ENCODE measurements at regions not wholly inside any gene's neighbourhood (a gene's known extent, or its start where the extent isn't known, plus 50 kb on each side); places are given as distances from the start of the nearest gene placed in this dataset.
A peak's percentile ranks its signal among the peaks of the same experiment; 100 is the strongest.
"Not testable (repeated sequence)": the region's sequence is repeated elsewhere in the genome, so short reads cannot be mapped to it uniquely, and the experiment has no call there.

GRCh38 chr6:112877134-112878100 is 530.3 kb downstream of the RFPL4B start:
- DNase-seq (ENCODE audit: low spot score), result no peak

GRCh38 chr6:112879920-112880413 is 532.8 kb downstream of the RFPL4B start:
- peak; percentile 26 for DNase-seq (ENCODE audit: low spot score)

GRCh38 chr6:112881027-112881426 is 533.9 kb downstream of the RFPL4B start:
- DNase-seq (ENCODE audit: low spot score), result no peak

DNA sequence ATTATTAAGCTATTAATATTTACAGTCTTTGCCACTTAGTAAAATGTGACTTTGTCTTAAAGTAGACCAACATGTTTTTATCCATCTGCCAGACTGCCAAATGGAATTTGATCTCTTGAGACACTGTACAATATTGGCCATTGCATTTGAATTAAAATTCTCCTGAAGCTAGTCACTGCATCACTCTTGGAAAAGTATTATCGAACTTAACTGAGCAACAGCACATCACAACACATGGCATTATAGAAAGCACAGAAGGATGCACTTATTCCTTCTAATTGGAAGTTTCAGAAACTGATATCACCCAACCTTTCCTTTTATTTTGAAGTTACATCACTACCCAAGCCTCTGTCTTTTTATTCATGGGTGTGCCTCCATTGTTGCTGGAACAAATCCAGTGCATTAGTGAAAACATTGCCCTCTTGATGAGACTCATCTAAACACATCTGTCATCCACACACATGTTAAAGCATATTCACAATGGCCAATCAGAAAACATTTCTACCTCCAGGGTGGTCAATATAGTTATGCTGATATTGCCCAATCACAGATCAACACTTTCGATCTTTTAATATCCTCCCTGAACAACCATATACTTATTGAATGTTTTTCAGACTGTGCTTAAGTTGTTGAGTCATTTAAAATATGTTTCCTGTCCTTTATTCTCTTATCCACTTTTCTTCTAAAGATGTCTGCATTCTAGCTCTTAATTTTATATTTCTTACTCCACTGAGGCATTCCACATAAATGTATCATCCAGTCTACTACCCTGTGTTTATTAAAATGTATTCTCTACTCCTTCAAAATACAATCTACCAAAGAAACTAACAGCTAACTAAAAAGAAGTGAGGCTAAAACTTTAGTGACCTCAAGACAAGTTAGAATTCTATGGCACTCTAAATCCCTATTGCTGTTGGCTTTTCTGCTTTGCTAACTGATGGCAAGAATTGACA is 535.0 kb downstream of the RFPL4B start:
- no peak for DNase-seq (ENCODE audit: low spot score)

GRCh38 chr6:112883095-112883494 is 536.0 kb downstream of the RFPL4B start:
- DNase-seq (ENCODE audit: low spot score), result no peak

DNA sequence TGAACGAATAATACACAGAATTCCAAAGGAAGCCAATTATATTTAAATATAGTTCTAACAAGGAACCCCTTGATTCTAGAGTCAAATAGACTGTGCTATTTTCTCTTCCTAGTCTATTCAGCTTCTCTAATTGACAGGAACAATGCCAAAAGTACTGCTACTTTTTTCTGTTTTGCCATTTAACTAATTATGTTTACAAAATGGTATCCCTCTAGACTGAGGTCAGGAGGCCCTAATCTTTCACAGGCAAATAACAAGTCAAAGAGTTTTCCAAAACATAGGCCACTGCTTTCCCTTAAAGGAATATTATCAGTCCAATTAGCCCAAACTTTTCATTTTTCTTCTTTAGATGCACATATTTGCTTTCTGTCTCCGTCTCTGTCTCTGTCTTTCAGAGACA is 539.3 kb downstream of the RFPL4B start:
- DNase-seq (ENCODE audit: low spot score), result no peak

DNA sequence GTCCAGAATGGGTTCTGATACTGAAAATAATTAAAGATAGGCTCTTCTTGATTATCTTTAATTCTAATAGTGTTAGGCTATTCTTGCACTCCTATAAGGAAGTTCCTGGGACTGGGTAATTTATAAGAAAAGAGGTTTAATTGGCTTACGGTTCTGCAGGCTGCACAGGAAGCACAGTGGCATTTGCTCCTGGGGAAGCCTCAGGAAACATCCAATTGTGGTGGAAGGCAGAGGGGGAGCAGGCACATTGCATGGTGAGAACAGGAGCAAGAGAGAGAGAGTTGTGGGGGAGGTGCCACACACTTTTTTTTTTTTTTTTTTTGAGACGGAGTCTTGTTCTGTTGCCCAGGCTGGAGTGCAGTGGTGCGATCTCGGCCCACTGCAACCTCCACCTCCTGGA is 540.3 kb downstream of the RFPL4B start:
- DNase-seq (ENCODE audit: low spot score), result not testable (repeated sequence)

- no peak for DNase-seq (ENCODE audit: low spot score)
Observed at GRCh38 chr6:112899541-112899940, 552.4 kb downstream of the RFPL4B start.

- DNase-seq (ENCODE audit: low spot score), result no peak
Observed at GRCh38 chr6:112903361-112903760, 556.2 kb downstream of the RFPL4B start.

DNA sequence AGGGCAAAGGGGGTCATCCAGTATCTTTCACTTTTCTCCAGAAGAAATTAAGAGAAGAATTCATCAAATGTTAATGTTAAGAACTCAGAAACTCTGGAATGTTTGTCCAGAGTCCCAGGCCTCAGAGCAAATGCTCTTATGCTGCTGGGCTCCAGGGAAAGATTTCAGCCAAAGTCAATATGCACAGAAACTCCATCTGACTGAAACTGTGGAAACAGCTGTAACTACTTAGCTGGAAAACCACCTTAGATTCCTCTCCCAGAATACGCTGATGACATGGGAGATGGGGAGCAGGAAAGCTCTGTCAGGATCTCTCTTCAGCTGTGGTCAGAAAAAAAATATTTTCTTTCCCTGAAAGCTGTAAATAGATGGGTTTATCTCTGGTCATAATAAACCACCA is 559.6 kb downstream of the RFPL4B start:
- no peak for DNase-seq (ENCODE audit: low spot score)

DNA sequence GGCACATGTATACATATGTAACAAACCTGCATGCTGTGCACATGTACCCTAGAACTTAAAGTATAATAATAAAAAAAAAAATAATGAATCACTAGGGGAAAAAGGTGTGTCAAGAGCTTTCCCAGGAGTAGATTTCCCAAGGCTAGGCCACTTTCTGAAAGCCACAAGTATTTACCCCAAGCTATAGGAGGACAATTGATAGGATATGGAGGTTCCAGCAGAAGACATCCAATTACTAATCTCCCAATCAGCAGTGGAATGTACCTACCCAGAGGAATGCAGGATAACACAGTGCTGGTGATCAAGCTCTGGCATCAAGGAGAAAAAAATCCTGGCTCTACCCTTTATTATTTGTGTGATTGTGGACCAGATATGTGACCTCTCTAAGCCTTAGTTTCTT is 562.7 kb downstream of the RFPL4B start:
- no peak for DNase-seq (ENCODE audit: low spot score)

GRCh38 chr6:112910256-112910655 is 563.1 kb downstream of the RFPL4B start:
- DNase-seq (ENCODE audit: low spot score), result no peak

- no peak for DNase-seq (ENCODE audit: low spot score)
Observed at GRCh38 chr6:112911959-112912358, 564.8 kb downstream of the RFPL4B start.

- DNase-seq (ENCODE audit: low spot score), result no peak
Observed at GRCh38 chr6:112912416-112913101, 565.4 kb downstream of the RFPL4B start.

- not testable (repeated sequence) for DNase-seq (ENCODE audit: low spot score)
Observed at GRCh38 chr6:112919744-112920143, 572.6 kb downstream of the RFPL4B start.

DNA sequence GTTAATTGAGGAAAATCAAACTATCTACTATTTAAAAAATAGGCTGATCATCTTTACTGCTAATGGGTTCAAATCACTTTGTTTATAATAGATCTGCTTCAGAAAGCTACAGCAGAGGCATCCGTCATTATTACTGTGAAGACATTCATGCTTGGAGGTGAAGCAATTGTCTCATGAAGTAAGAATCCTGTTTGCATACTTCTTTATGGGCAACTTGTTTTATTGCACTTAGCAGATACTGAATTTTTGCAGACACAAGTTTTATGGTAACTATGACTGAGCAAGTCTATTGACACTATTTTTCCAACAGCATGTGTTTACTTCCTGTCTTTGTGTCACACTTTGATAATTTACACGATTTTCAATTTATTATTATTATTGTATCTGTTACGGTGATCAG is 573.9 kb downstream of the RFPL4B start:
- no peak for DNase-seq (ENCODE audit: low spot score)

DNA sequence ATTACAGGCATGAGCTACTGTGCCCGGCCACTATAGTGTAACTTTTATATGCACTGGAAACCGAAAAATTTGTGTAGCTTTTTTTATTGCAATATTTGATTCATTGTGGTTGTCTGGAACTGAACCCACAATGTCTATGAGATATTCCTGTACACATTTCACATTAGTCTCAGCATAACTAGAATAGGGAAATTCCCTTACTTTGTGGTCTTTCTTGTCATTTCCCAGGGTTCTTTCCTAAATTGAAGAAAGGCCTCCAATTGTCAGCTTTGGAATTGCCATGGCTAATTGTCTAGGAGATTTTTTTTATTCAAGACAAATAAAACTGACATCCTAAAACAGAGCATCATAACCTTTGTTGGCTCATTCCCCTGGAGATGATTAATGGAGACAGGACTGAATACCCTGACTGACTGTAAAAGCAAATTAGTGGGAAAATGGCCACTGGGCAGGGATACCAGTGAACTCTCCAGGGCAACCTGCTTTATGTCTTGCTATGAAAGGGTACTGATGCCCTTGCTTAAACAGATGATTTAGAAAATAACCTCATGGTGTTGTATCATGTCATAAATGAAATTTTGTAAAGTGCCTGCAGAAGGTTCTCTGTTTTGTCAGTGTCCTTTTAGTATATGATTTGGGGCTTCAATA is 576.9 kb downstream of the RFPL4B start:
- no peak for DNase-seq (ENCODE audit: low spot score)

DNA sequence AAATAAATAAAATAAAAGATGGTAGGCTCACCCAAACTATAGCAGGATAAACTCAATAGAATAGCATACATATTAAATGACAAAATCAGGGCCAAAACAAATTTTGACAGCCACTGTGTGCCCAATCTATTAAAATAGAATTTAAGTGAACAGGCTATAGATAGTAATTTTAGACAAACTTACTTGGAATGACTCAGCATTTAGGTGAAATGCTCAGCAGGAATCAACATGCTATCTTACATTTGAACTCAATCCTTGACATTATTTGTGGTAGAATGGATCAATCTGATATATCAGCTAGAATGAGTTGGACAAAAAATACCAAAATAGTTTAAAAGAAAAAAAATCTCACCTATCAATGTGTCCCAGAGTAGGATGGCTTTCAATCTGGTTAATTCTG is 578.6 kb downstream of the RFPL4B start:
- no peak for DNase-seq (ENCODE audit: low spot score)

DNA sequence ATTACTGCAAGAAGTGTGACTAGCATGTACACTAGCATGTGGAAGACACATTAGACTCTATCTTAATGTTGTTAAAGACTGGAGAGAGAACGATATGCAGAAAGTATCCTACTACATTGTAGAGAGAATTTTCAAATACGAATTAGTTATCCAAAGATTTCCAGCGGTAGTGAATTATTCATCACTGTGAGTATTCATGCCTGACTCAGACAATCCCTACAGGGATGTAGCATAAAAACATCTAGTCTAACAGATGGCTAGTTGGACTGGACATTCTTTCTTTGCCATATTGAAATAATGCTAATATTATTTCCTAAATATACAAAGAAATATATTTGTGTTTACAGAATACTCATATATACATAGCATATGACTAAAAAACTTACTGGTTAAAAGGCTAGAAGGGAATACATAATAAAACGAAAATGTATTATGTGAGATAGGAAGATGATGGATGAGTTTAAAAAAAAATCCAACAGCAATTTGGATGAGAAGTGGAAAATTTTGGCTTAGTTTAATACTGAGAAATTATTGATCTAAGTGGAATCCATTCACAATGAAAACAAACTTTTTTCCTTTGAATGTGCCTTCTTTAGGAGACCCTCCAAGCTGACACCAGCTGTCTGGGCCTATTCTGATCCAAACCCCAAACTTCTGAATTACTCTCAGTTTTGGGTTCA is 580.7 kb downstream of the RFPL4B start:
- DNase-seq (ENCODE audit: low spot score), result no peak

DNA sequence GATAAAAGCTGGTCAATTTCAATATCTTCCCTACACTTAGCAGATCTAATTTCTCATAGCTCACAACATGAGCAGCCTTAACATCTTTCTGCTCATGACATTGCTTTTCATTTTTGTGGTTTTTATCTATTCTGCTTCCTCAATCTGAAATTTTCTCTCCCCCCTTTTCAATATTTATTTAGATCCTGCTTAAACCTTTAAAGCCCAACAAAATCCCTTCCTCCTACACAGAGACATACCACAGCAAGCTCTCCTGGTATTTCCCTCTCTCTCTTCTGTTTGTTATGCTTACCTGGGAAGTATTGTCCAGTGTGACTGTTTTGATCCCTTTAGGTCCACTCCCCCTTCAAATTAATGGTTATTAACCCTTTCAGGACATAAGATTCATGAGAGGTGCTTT is 582.5 kb downstream of the RFPL4B start:
- no peak for DNase-seq (ENCODE audit: low spot score)

GRCh38 chr6:112931832-112932231 is 584.7 kb downstream of the RFPL4B start:
- no peak for DNase-seq (ENCODE audit: low spot score)
